Testis (tissue), 2 donors: ENCODE measurements at regions not wholly inside any gene's neighbourhood (a gene's known extent, or its start where the extent isn't known, plus 50 kb on each side); places are given as distances from the start of the nearest gene placed in this dataset.

Experiments used
- POLR2A ChIP-seq: fragments of 450-650 bp; IDR thresholded peaks from one replicate; pipeline ENCODE4 v1.6.1; 2017; ENCODE audit warnings: antibody characterized with exemption, mild to moderate bottlenecking, moderate library complexity
- TF ChIP-seq, protein P1 (sequence below), 3 experiments: fragments of 450-650 bp in 2 of 3; fragments of 200-600 bp in 1 of 3; sonication (generic) in 1 of 3; IDR thresholded peaks; one replicate each; pipeline ENCODE4 v1.5.1; 2016 to 2019; ENCODE audit warnings: antibody characterized with exemption in 3 of 3, mild to moderate bottlenecking in 2 of 3, moderate library complexity in 1 of 3

DNA sequence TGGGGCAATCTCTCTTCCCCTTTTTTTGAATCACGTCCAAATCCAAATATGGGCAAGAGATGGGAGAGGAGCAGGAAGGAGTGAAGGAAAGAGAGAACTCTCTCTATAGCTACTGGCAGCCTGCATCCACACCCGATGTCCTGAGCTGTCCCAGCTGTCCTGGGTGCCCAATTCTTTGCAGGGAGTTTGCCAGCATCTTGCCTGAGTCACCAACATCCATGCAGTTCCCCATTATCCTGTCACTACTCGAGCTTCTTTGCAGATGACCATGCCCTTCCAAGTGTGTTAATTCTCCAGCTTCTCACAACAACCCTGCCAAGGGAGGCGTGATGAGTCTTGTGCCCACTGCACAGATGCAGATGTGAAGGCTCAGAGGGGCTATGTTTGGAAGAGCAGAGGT, 127.1 kb downstream of the NSG2 start:
- TF ChIP-seq, protein P1, sequence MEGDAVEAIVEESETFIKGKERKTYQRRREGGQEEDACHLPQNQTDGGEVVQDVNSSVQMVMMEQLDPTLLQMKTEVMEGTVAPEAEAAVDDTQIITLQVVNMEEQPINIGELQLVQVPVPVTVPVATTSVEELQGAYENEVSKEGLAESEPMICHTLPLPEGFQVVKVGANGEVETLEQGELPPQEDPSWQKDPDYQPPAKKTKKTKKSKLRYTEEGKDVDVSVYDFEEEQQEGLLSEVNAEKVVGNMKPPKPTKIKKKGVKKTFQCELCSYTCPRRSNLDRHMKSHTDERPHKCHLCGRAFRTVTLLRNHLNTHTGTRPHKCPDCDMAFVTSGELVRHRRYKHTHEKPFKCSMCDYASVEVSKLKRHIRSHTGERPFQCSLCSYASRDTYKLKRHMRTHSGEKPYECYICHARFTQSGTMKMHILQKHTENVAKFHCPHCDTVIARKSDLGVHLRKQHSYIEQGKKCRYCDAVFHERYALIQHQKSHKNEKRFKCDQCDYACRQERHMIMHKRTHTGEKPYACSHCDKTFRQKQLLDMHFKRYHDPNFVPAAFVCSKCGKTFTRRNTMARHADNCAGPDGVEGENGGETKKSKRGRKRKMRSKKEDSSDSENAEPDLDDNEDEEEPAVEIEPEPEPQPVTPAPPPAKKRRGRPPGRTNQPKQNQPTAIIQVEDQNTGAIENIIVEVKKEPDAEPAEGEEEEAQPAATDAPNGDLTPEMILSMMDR (IDR thresholded peaks at IDR 0.05), result no peak
- no peak for TF ChIP-seq POLR2A
